OCI-LY7 (cell line): ENCODE measurements at regions not wholly inside any gene's neighbourhood (a gene's known extent, or its start where the extent isn't known, plus 50 kb on each side); places are given as distances from the start of the nearest gene placed in this dataset.

Experiments
- BruUV-seq: library from RNA; stranded (reverse); fragments of 400-500 nt; replicated peaks from 2 replicates; lab custom pipeline; 2021; lab: Mats Ljungman, UMichigan
- CTCF ChIA-PET: fragments of 300-600 bp; sonication (Branson Sonifier 250); formaldehyde crosslinking; loops from one replicate; lab custom pipeline; 2022; ENCODE audit warnings: antibody characterized with exemption; ENCODE audit not compliant: unreplicated experiment; lab: Charles Lee
- POLR2A ChIA-PET: fragments of 300-600 bp; sonication (Branson Sonifier 250); formaldehyde crosslinking; loops from one replicate; lab custom pipeline; 2022; ENCODE audit warnings: antibody characterized with exemption; lab: Charles Lee
- DNase-seq: peaks from one replicate; pipeline ENCODE4 v3.0.0-alpha.2; 2015; ENCODE audit warnings: low spot score
- H2AFZ ChIP-seq: fragments of 200-600 bp; sonication (generic), shearing (Covaris generic); 2 replicates; pipeline ENCODE4 v1.6.1; 2014; ENCODE audit warnings: mild to moderate bottlenecking, antibody characterized with exemption, low read length, moderate library complexity
- H3K27ac ChIP-seq: fragments of 200-600 bp; sonication (generic); 2 replicates; pipeline ENCODE4 v1.5.1; 2014; ENCODE audit warnings: mixed run types, low read depth, mild to moderate bottlenecking, moderate library complexity, low read length, inconsistent platforms; ENCODE audit not compliant: poor library complexity, severe bottlenecking
- H3K36me3 ChIP-seq: fragments of 200-600 bp; sonication (generic); 2 replicates; pipeline ENCODE4 v1.6.1; 2014; ENCODE audit warnings: mild to moderate bottlenecking, antibody characterized with exemption, low read length, moderate library complexity, mixed read lengths; ENCODE audit not compliant: insufficient read depth
- H3K4me1 ChIP-seq: fragments of 200-600 bp; sonication (generic); 2 replicates; pipeline ENCODE4 v1.5.1; 2014; ENCODE audit warnings: mild to moderate bottlenecking, low read length; ENCODE audit not compliant: insufficient read depth, poor library complexity, severe bottlenecking
- H3K4me2 ChIP-seq: fragments of 200-600 bp; sonication (generic); 2 replicates; pipeline ENCODE4 v1.6.1; 2014; ENCODE audit warnings: mild to moderate bottlenecking, low read length
- H3K4me3 ChIP-seq: fragments of 200-600 bp; sonication (generic); 2 replicates; pipeline ENCODE4 v1.5.1; 2014; ENCODE audit warnings: mild to moderate bottlenecking, low read depth, low read length; ENCODE audit not compliant: poor library complexity, severe bottlenecking
- H3K79me2 ChIP-seq: fragments of 200-600 bp; sonication (generic); 2 replicates; pipeline ENCODE4 v1.6.1; 2016; ENCODE audit warnings: low read depth, mild to moderate bottlenecking, low read length, moderate library complexity, mixed read lengths; ENCODE audit not compliant: insufficient read depth
- H3K9me2 ChIP-seq: fragments of 200-600 bp; sonication (generic); 2 replicates; pipeline ENCODE4 v1.6.1; 2016; ENCODE audit warnings: mild to moderate bottlenecking, low read length, mixed read lengths; ENCODE audit not compliant: insufficient read depth
- H3K9me3 ChIP-seq: fragments of 200-600 bp; sonication (generic); 2 replicates; pipeline ENCODE4 v1.6.1; 2014; ENCODE audit warnings: mild to moderate bottlenecking, mixed run types, low read length, mixed read lengths
- H4K20me1 ChIP-seq: fragments of 200-600 bp; sonication (generic); 2 replicates; pipeline ENCODE4 v1.6.1; 2014; ENCODE audit warnings: mild to moderate bottlenecking, antibody characterized with exemption, low read length, moderate library complexity, mixed read lengths; ENCODE audit not compliant: insufficient read depth
- CTCF ChIP-seq: fragments of 200-600 bp; sonication (generic); conservative IDR thresholded peaks from 2 replicates; pipeline ENCODE4 v1.5.1; 2014; ENCODE audit warnings: mild to moderate bottlenecking, antibody characterized with exemption, low read length, moderate library complexity, mixed read lengths
- EZH2phosphoT487 ChIP-seq: fragments of 200-600 bp; sonication (generic); IDR thresholded peaks from 2 replicates; pipeline ENCODE4 v1.6.1; 2018; ENCODE audit warnings: low read depth, borderline replicate concordance, mild to moderate bottlenecking, mixed run types, antibody characterized with exemption, low read length, moderate library complexity, mixed read lengths
- intact Hi-C: fragments of 100-400 bp; cut with micrococcal nuclease; formaldehyde crosslinking; loops from one replicate; pipeline ENCODE4 v1.10.0; 2022; ENCODE audit not compliant: unreplicated experiment

DNA sequence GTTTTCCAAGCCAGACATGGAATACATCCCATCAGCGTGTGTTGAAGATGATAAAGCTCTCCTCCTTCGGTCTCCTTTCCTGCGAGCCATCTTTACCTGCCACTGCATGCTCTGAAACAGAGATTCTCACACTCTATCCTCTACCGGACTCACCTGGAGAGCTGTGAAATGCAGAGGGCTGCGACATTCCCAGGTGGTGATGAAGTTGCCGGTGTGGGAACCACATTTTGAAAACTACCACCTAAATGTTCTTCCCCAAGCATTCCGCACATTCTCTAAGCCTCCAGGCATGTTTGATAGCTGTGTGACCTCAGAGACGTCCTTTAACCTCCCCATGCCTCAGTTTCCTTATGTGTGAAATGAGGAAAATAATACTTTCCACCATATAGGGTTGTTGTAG is 226.2 kb upstream of the RAB6C start:
- H2AFZ ChIP-seq: no peak overlapping the region
- H3K4me1 ChIP-seq: no peaks in the 10 kb centered on the region
- no peaks in the 10 kb centered on the region for H3K9me2 ChIP-seq
- H3K36me3 ChIP-seq: no peaks in the 10 kb centered on the region
- CTCF ChIA-PET: no interaction called here
- TF ChIP-seq EZH2phosphoT487 (no peak), CTCF (no peak)
- intact Hi-C loops: no loop called here
- DNase-seq: no peak
- no peak overlapping the region for H3K4me2 ChIP-seq
- H3K79me2 ChIP-seq: no peaks in the 10 kb centered on the region
- H3K27ac ChIP-seq: no peak overlapping the region
- BruUV-seq: no TSS peak
- no peak overlapping the region for H3K4me3 ChIP-seq
- no peaks in the 10 kb centered on the region for H3K9me3 ChIP-seq
- H4K20me1 ChIP-seq: no peaks in the 10 kb centered on the region
- POLR2A ChIA-PET: no interaction called here

GRCh38 chr2:129754421-129754820 is 225.0 kb upstream of the RAB6C start:
- no TSS peak for BruUV-seq
- ChIA-PET POLR2A (no interaction called here), CTCF (no interaction called here)
- H4K20me1 ChIP-seq: no peaks in the 10 kb centered on the region
- H3K27ac ChIP-seq: no peak overlapping the region
- H3K36me3 ChIP-seq: no peaks in the 10 kb centered on the region
- H3K4me1 ChIP-seq: no peaks in the 10 kb centered on the region
- H3K9me2 ChIP-seq: no peaks in the 10 kb centered on the region
- H3K4me2 ChIP-seq: no peak overlapping the region
- no peak overlapping the region for H3K4me3 ChIP-seq
- no peaks in the 10 kb centered on the region for H3K9me3 ChIP-seq
- H3K79me2 ChIP-seq: no peaks in the 10 kb centered on the region
- DNase-seq: no peak
- no peak for TF ChIP-seq EZH2phosphoT487
- no peak for TF ChIP-seq CTCF
- intact Hi-C loops: no loop called here
- no peak overlapping the region for H2AFZ ChIP-seq

DNA sequence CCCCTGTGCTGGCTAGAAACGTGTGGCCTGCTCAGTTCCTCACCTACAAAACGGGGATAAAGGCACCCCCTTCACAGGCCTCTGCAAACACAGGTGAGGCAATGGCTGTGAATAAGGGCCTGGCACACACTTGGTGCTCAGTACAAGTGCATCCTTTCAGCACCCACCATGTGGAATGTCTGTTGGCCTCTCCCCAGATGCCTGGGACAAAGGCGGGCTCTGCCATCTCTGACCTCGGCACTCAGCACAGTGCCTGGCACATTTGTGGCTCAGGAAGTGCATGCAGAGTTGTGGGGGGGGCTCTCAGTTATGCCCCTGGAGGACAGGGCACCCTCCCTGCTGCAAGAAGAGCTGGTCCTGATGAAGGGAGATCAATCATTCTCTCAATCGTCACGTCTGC is 224.6 kb upstream of the RAB6C start:
- Histone ChIP-seq H3K79me2 (no peaks in the 10 kb centered on the region), H3K9me3 (no peaks in the 10 kb centered on the region), H4K20me1 (no peaks in the 10 kb centered on the region), H3K4me3 (no peak overlapping the region), H3K9me2 (no peaks in the 10 kb centered on the region), H3K36me3 (no peaks in the 10 kb centered on the region), H3K27ac (no peak overlapping the region), H2AFZ (no peak overlapping the region), H3K4me1 (no peaks in the 10 kb centered on the region), H3K4me2 (no peak overlapping the region)
- no TSS peak for BruUV-seq
- ChIA-PET POLR2A (no interaction called here), CTCF (no interaction called here)
- TF ChIP-seq EZH2phosphoT487: no peak
- intact Hi-C loops: no loop called here
- no peak for DNase-seq
